GM19372 (cell line): ENCODE measurements at regions not wholly inside any gene's neighbourhood (a gene's known extent, or its start where the extent isn't known, plus 50 kb on each side); places are given as distances from the start of the nearest gene placed in this dataset.

ENCODE experiments used
- ATAC-seq: cut with Tn5 transposase; IDR thresholded peaks from one replicate; pipeline ENCODE4 v1.9.1; 2021; ENCODE audit warnings: mild to moderate bottlenecking, low read depth, moderate library complexity; ENCODE audit not compliant: unreplicated experiment

- ATAC-seq, result no peak
Observed at GRCh38 chr4:18398661-18399060, 377.1 kb upstream of the LCORL start.

GRCh38 chr4:18397681-18398390 is 376.3 kb upstream of the LCORL start:
- no peak for ATAC-seq

GRCh38 chr4:18394656-18395055 is 373.1 kb upstream of the LCORL start:
- no peak for ATAC-seq

- ATAC-seq, result no peak
Observed at GRCh38 chr4:18391354-18391728, 369.8 kb upstream of the LCORL start.

GRCh38 chr4:18390655-18391353 is 369.2 kb upstream of the LCORL start:
- ATAC-seq, result no peak

- ATAC-seq, result no peak
Observed at GRCh38 chr4:18389115-18389514, 367.6 kb upstream of the LCORL start.

- no peak for ATAC-seq
Observed at GRCh38 chr4:18388039-18388438, 366.5 kb upstream of the LCORL start.

- no peak for ATAC-seq
Observed at GRCh38 chr4:18381186-18381585, 359.6 kb upstream of the LCORL start.

GRCh38 chr4:18369561-18369960 is 348.0 kb upstream of the LCORL start:
- no peak for ATAC-seq

- peak; percentile 88 for ATAC-seq
Observed at GRCh38 chr4:18366892-18367291, 345.3 kb upstream of the LCORL start.

GRCh38 chr4:18366136-18366535 is 344.6 kb upstream of the LCORL start:
- ATAC-seq, result no peak

- no peak for ATAC-seq
Observed at GRCh38 chr4:18343581-18343980, 322.0 kb upstream of the LCORL start.

- ATAC-seq, result no peak
Observed at GRCh38 chr4:18342847-18343246, 321.3 kb upstream of the LCORL start.

- ATAC-seq, result no peak
Observed at GRCh38 chr4:18321956-18322530, 300.5 kb upstream of the LCORL start.

- no peak for ATAC-seq
Observed at GRCh38 chr4:18319431-18319830, 297.9 kb upstream of the LCORL start.

GRCh38 chr4:18318682-18319388 is 297.3 kb upstream of the LCORL start:
- no peak for ATAC-seq

GRCh38 chr4:18314731-18315130 is 293.2 kb upstream of the LCORL start:
- ATAC-seq, result no peak

GRCh38 chr4:18297684-18298083 is 276.1 kb upstream of the LCORL start:
- no peak for ATAC-seq

- no peak for ATAC-seq
Observed at GRCh38 chr4:18296411-18296810, 274.9 kb upstream of the LCORL start.

GRCh38 chr4:18294846-18295245 is 273.3 kb upstream of the LCORL start:
- ATAC-seq, result no peak

- no peak for ATAC-seq
Observed at GRCh38 chr4:18294021-18294420, 272.5 kb upstream of the LCORL start.
